Transverse colon (tissue), 3 donors: ENCODE measurements at regions not wholly inside any gene's neighbourhood (a gene's known extent, or its start where the extent isn't known, plus 50 kb on each side); places are given as distances from the start of the nearest gene placed in this dataset.

ENCODE experiments used
- EP300 ChIP-seq: sonication (generic); formaldehyde crosslinking; IDR thresholded peaks from one replicate; pipeline ENCODE4 v1.6.1; 2017; ENCODE audit warnings: antibody characterized with exemption, low read depth
- POLR2A ChIP-seq: fragments of 450-650 bp; IDR thresholded peaks from one replicate; pipeline ENCODE4 v1.6.1; 2016; ENCODE audit warnings: antibody characterized with exemption, mild to moderate bottlenecking, moderate library complexity
- TF ChIP-seq, protein P1 (sequence below), 5 experiments: fragments of 200-600 bp in 3 of 5; fragments of 450-650 bp in 2 of 5; sonication (generic) in 3 of 5; IDR thresholded peaks; 1 replicate in 2 of 5; 2 replicates in 3 of 5; pipeline ENCODE4 v1.5.1; 2016 to 2017; ENCODE audit warnings: antibody characterized with exemption in 5 of 5, inconsistent platforms in 3 of 5, mild to moderate bottlenecking in 2 of 5, moderate library complexity in 1 of 5

DNA sequence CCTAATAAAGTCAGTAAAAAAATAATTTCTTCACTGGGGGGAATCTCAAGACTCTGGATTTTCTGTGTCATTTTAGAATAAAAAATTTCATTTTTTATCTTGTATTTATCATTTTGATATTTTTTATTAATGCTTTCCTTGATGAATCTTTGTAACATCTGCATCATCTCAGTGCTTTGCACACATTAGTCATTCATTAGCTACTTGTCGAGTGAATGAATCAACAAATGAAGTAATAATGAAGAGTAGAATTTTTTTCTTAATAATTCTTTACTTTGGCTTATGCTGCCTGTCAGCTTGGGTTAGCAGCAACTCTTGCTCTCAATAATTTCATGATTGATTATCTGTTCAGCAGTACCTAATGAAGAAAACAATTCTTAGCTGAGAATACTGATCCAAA lies 530.8 kb downstream of the GRXCR1 start:
- TF ChIP-seq, protein P1, sequence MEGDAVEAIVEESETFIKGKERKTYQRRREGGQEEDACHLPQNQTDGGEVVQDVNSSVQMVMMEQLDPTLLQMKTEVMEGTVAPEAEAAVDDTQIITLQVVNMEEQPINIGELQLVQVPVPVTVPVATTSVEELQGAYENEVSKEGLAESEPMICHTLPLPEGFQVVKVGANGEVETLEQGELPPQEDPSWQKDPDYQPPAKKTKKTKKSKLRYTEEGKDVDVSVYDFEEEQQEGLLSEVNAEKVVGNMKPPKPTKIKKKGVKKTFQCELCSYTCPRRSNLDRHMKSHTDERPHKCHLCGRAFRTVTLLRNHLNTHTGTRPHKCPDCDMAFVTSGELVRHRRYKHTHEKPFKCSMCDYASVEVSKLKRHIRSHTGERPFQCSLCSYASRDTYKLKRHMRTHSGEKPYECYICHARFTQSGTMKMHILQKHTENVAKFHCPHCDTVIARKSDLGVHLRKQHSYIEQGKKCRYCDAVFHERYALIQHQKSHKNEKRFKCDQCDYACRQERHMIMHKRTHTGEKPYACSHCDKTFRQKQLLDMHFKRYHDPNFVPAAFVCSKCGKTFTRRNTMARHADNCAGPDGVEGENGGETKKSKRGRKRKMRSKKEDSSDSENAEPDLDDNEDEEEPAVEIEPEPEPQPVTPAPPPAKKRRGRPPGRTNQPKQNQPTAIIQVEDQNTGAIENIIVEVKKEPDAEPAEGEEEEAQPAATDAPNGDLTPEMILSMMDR (IDR thresholded peaks at IDR 0.05): no peak
- TF ChIP-seq POLR2A (no peak), EP300 (no peak)
